K562 (cell line): ENCODE measurements at regions not wholly inside any gene's neighbourhood (a gene's known extent, or its start where the extent isn't known, plus 50 kb on each side); places are given as distances from the start of the nearest gene placed in this dataset.

Experiments used
- ATAC-seq: fragments of 200-7000 bp; cut with Tn5 transposase; 3 replicates; pipeline ENCODE4 v1.9.1; 2020; ENCODE audit warnings: moderate library complexity
- BruUV-seq: library from RNA; stranded (reverse); fragments of 400-500 nt; replicated peaks from 2 replicates; lab custom pipeline; 2021; lab: Mats Ljungman, UMichigan
- CTCF ChIA-PET: fragments of 300-600 bp; formaldehyde crosslinking; extraction: SDS; loops from one replicate; lab custom pipeline; 2021; ENCODE audit warnings: low intra/inter-chr PET ratio; lab: Yijun Ruan, JAX
- POLR2A ChIA-PET: fragments of 300-600, 350-650 bp; sonication (Branson Sonifier 250); formaldehyde crosslinking; extraction: SDS; loops from one replicate; lab custom pipeline; 2021; ENCODE audit warnings: antibody characterized with exemption, inconsistent platforms; lab: Yijun Ruan, JAX
- DNase-seq, 4 experiments: peaks; one replicate each; pipeline versions ENCODE4 v3.0.0 to v3.0.0-alpha.2; 2011 to 2018; ENCODE audit warnings: low spot score in 3 of 4, mixed read lengths in 3 of 4; ENCODE audit errors: extremely low read depth in 1 of 4
- FAIRE-seq: peaks from 2 replicates; lab custom pipeline; 2011; peaks lifted over from hg19 to GRCh38; lab: Jason Lieb, UNC
- H2AFZ ChIP-seq: 2 replicates; pipeline ENCODE4 v1.6.0; 2011; ENCODE audit warnings: low read depth, low read length, control low read depth, inconsistent platforms
- H3K27ac ChIP-seq: fragments of 200-600 bp; 3 replicates; pipeline ENCODE4 v1.8.0; 2011; ENCODE audit warnings: low read depth, mild to moderate bottlenecking, control low read depth, inconsistent platforms, low read length, moderate library complexity, mixed read lengths; ENCODE audit errors: extremely low read depth
- H3K27me3 ChIP-seq, 2 experiments: fragments of 300-600 bp in 1 of 2; 2 replicates in 1 of 2; 3 replicates in 1 of 2; pipeline versions ENCODE4 v1.6.0 to v1.8.0; 2011; ENCODE audit warnings: inconsistent platforms in 2 of 2, low read length in 2 of 2, mild to moderate bottlenecking in 1 of 2, mixed read lengths in 1 of 2, moderate library complexity in 1 of 2; ENCODE audit not compliant: control insufficient read depth in 2 of 2, insufficient read depth in 2 of 2
- H3K36me3 ChIP-seq: fragments of 300-600 bp; 3 replicates; pipeline ENCODE4 v1.8.0; 2011; ENCODE audit warnings: mild to moderate bottlenecking, low read length, inconsistent platforms; ENCODE audit not compliant: control insufficient read depth, insufficient read depth
- H3K4me1 ChIP-seq, 2 experiments: fragments of 200-600 bp in 1 of 2; replicated peaks in 1 of 2; 2 replicates in 1 of 2; 3 replicates in 1 of 2; pipeline versions ENCODE4 v1.5.1 to v1.8.0; 2011; ENCODE audit warnings: inconsistent platforms in 2 of 2, low read length in 2 of 2, mild to moderate bottlenecking in 1 of 2, mixed read lengths in 1 of 2, moderate library complexity in 1 of 2; ENCODE audit not compliant: control insufficient read depth in 2 of 2, insufficient read depth in 2 of 2
- H3K4me2 ChIP-seq: 2 replicates; pipeline ENCODE4 v1.6.1; 2011; ENCODE audit warnings: low read length, control low read depth, inconsistent platforms, mixed read lengths; ENCODE audit not compliant: insufficient read depth
- H3K4me3 ChIP-seq: fragments of 200-600 bp; sonication (generic), shearing (Covaris generic); 2 replicates; pipeline ENCODE4 v1.5.1; 2016; ENCODE audit warnings: control low read depth, inconsistent platforms
- H3K79me2 ChIP-seq: fragments of 200-600 bp; 3 replicates; pipeline ENCODE4 v1.8.0; 2011; ENCODE audit warnings: low read length, inconsistent platforms; ENCODE audit not compliant: control insufficient read depth, insufficient read depth
- H3K9ac ChIP-seq, 2 experiments: 2 replicates each; pipeline versions ENCODE4 v1.6.0 to v1.6.1; 2011; ENCODE audit warnings: low read depth in 2 of 2, low read length in 2 of 2, control low read depth in 1 of 2, inconsistent platforms in 1 of 2, mild to moderate bottlenecking in 1 of 2, mixed read lengths in 1 of 2; ENCODE audit not compliant: insufficient read depth in 1 of 2
- H3K9me1 ChIP-seq: one replicate; pipeline ENCODE4 v1.6.0; 2011; ENCODE audit warnings: inconsistent platforms, mild to moderate bottlenecking, low read length, moderate library complexity; ENCODE audit not compliant: control insufficient read depth, insufficient read depth
- H3K9me3 ChIP-seq: replicated peaks from 2 replicates; pipeline ENCODE4 v1.5.1; 2011; ENCODE audit warnings: low read depth, low read length, inconsistent platforms; ENCODE audit not compliant: control insufficient read depth, insufficient read depth
- H4K20me1 ChIP-seq: replicated peaks from 2 replicates; pipeline ENCODE4 v1.6.1; 2011; ENCODE audit warnings: low read length, inconsistent platforms, mixed read lengths; ENCODE audit not compliant: control insufficient read depth, insufficient read depth
- ATF4 ChIP-seq: fragments of 450-650 bp; formaldehyde crosslinking; IDR thresholded peaks from 2 replicates; pipeline ENCODE4 v1.4.0; 2022; ENCODE audit warnings: mild to moderate bottlenecking, moderate library complexity
- C11orf30 ChIP-seq: fragments of 450-650 bp; IDR thresholded peaks from 2 replicates; pipeline ENCODE4 v1.6.1; 2016; ENCODE audit warnings: low read depth, mild to moderate bottlenecking
- CBFA2T2 ChIP-seq: fragments of 450-650 bp; conservative IDR thresholded peaks from 2 replicates; pipeline ENCODE4 v1.6.1; 2017; ENCODE audit warnings: mild to moderate bottlenecking
- EP400 ChIP-seq: fragments of 450-650 bp; IDR thresholded peaks from 2 replicates; pipeline ENCODE4 v1.6.1; 2017; ENCODE audit warnings: antibody characterized with exemption, mild to moderate bottlenecking, moderate library complexity
- ETS2 ChIP-seq: IDR thresholded peaks from 2 replicates; pipeline ENCODE4 v1.6.1; 2016; ENCODE audit warnings: borderline replicate concordance, missing genetic modification characterization, mild to moderate bottlenecking, moderate library complexity, missing compliant biosample characterization; ENCODE audit not compliant: poor library complexity, severe bottlenecking
- FOXP4 ChIP-seq: sonication (generic); formaldehyde crosslinking; IDR thresholded peaks from 2 replicates; pipeline ENCODE4 v1.8.0; 2022; ENCODE audit warnings: mild to moderate bottlenecking, missing genetic modification reagents, borderline replicate concordance
- KDM2B ChIP-seq: fragments of 250-450 bp; sonication (Bioruptor Pico); IDR thresholded peaks from 2 replicates; pipeline ENCODE4 v1.8.0; 2021; ENCODE audit warnings: mild to moderate bottlenecking, moderate library complexity
- KDM5B ChIP-seq: fragments of 200-600 bp; sonication (generic); IDR thresholded peaks from 2 replicates; pipeline ENCODE4 v1.6.1; 2012; ENCODE audit warnings: low read depth, mild to moderate bottlenecking, moderate library complexity, low read length, control low read depth, inconsistent platforms; ENCODE audit not compliant: insufficient replicate concordance
- NCOA6 ChIP-seq: fragments of 450-650 bp; IDR thresholded peaks from 2 replicates; pipeline ENCODE4 v1.6.1; 2017; ENCODE audit warnings: mild to moderate bottlenecking
- POLR3G ChIP-seq: IDR thresholded peaks from 2 replicates; pipeline ENCODE4 v1.6.1; 2011; ENCODE audit not compliant: insufficient read length, insufficient replicate concordance; ENCODE audit errors: extremely low read depth
- SNIP1 ChIP-seq: fragments of 450-650 bp; IDR thresholded peaks from 2 replicates; pipeline ENCODE4 v1.7.1; 2017; ENCODE audit warnings: low read depth, mild to moderate bottlenecking
- TRIM28 ChIP-seq: fragments of 450-650 bp; IDR thresholded peaks from 2 replicates; pipeline ENCODE4 v1.6.1; 2017
- ZNF133 ChIP-seq: fragments of 250-450 bp; sonication (Bioruptor Pico); IDR thresholded peaks from 2 replicates; pipeline ENCODE4 v1.4.0; 2020; ENCODE audit warnings: mild to moderate bottlenecking
- ZNF197 ChIP-seq: fragments of 200-800 bp; sonication (Bioruptor generic); IDR thresholded peaks from 2 replicates; pipeline ENCODE4 v1.6.1; 2016; ENCODE audit warnings: low read depth, missing genetic modification characterization, missing compliant biosample characterization
- ZNF24 ChIP-seq: fragments of 450-650 bp; IDR thresholded peaks from 2 replicates; pipeline ENCODE4 v1.6.1; 2016
- ZNF263 ChIP-seq: sonication (generic); formaldehyde crosslinking; IDR thresholded peaks from 2 replicates; pipeline ENCODE4 v1.8.0; 2022; ENCODE audit warnings: mild to moderate bottlenecking, missing genetic modification reagents, borderline replicate concordance
- ZNF282 ChIP-seq: sonication (generic); formaldehyde crosslinking; IDR thresholded peaks from 2 replicates; pipeline ENCODE4 v1.8.1; 2023; ENCODE audit warnings: missing genetic modification reagents
- ZNF77 ChIP-seq: fragments of 250-450 bp; sonication (Bioruptor Pico); IDR thresholded peaks from 2 replicates; pipeline ENCODE4 v1.5.0; 2020
- WGBS: fragments of 100-300 bp; shearing (Covaris generic); methylation state at CpG from one replicate; pipeline ENCODE4 v1.1.6; 2016; ENCODE audit warnings: low coverage, mixed read lengths; ENCODE audit not compliant: insufficient coverage; ENCODE audit errors: missing lambda C conversion rate; 5-methylcytosine and 5-hydroxymethylcytosine counted together
- in situ Hi-C: fragments of 300-500 bp; cut with MboI; formaldehyde crosslinking; loops from 4 replicates; pipeline ENCODE4 v1.15.0; 2018; ENCODE audit warnings: inconsistent platforms, mixed read lengths
- intact Hi-C: fragments of 100-400 bp; cut with micrococcal nuclease; formaldehyde crosslinking; loops from 2 replicates; pipeline ENCODE4 v1.14.2; 2022
- TF ChIP-seq, protein P1 (sequence below): fragments of 250-450 bp; sonication (Bioruptor Pico); IDR thresholded peaks from 2 replicates; pipeline ENCODE4 v1.4.0; 2020; ENCODE audit warnings: mild to moderate bottlenecking, moderate library complexity
- TF ChIP-seq, protein P2 (sequence below): fragments of 250-450 bp; sonication (Bioruptor Pico); IDR thresholded peaks from 2 replicates; pipeline ENCODE4 v1.8.0; 2021; ENCODE audit warnings: mild to moderate bottlenecking, moderate library complexity

GRCh38 chr5:107254902-107255234 is 415.9 kb downstream of the EFNA5 start:
- POLR2A ChIA-PET = no interaction called here
- Histone ChIP-seq H3K9me1 (no peaks in the 10 kb centered on the region), H3K9me3 (no peaks in the 10 kb centered on the region), H3K27me3 (no peaks in the 10 kb centered on the region), H3K9ac (no peak overlapping the region), H3K4me1 (no peaks in the 10 kb centered on the region), H4K20me1 (no peaks in the 10 kb centered on the region), H3K27ac (no peak overlapping the region), H3K4me3 (no peak overlapping the region), H3K36me3 (no peaks in the 10 kb centered on the region), H2AFZ (no peak overlapping the region), H3K79me2 (no peaks in the 10 kb centered on the region), H3K4me2 (no peak overlapping the region)
- BruUV-seq = no TSS peak
- in situ Hi-C loops (no loop called here), intact Hi-C loops (no loop called here)
- 7% methylated on average over 4 of the region's 4 CpGs for WGBS
- no peak for ATAC-seq
- no peak for FAIRE-seq
- TF ChIP-seq ZNF77 (no peak), TRIM28 (no peak), ETS2 (no peak), NCOA6 (no peak), POLR3G (no peak), ZNF263 (CRISPR knock-in tag) (no peak), C11orf30 (no peak), ZNF282 (no peak), KDM5B (no peak), EP400 (no peak), CBFA2T2 (no peak), KDM2B (CRISPR knock-in tag) (no peak), SNIP1 (no peak), FOXP4 (CRISPR knock-in tag) (no peak), ZNF133 (CRISPR knock-in tag) (no peak), ZNF24 (no peak), ATF4 (CRISPR knock-in tag) (no peak), ZNF197 (no peak)
- TF ChIP-seq, protein P1, sequence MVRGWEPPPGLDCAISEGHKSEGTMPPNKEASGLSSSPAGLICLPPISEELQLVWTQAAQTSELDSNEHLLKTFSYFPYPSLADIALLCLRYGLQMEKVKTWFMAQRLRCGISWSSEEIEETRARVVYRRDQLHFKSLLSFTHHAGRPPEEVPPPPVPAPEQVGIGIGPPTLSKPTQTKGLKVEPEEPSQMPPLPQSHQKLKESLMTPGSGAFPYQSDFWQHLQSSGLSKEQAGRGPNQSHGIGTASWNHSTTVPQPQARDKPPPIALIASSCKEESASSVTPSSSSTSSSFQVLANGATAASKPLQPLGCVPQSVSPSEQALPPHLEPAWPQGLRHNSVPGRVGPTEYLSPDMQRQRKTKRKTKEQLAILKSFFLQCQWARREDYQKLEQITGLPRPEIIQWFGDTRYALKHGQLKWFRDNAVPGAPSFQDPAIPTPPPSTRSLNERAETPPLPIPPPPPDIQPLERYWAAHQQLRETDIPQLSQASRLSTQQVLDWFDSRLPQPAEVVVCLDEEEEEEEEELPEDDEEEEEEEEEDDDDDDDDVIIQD (CRISPR knock-in tag) = no peak
- TF ChIP-seq, protein P2, sequence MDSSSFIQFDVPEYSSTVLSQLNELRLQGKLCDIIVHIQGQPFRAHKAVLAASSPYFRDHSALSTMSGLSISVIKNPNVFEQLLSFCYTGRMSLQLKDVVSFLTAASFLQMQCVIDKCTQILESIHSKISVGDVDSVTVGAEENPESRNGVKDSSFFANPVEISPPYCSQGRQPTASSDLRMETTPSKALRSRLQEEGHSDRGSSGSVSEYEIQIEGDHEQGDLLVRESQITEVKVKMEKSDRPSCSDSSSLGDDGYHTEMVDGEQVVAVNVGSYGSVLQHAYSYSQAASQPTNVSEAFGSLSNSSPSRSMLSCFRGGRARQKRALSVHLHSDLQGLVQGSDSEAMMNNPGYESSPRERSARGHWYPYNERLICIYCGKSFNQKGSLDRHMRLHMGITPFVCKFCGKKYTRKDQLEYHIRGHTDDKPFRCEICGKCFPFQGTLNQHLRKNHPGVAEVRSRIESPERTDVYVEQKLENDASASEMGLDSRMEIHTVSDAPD (CRISPR knock-in tag) = no peak
- DNase-seq = no peak
- CTCF ChIA-PET = no interaction called here
